ENCODE measurements at regions not wholly inside any gene's neighbourhood (a gene's known extent, or its start where the extent isn't known, plus 50 kb on each side); places are given as distances from the start of the nearest gene placed in this dataset.

- TF ChIP-seq RAD21 (IDR thresholded peaks at IDR 0.05; ENCODE audit: low read depth) (no peak), FOXM1 (IDR thresholded peaks at IDR 0.05; ENCODE audit: borderline replicate concordance, low read depth) (no peak), TAF1 (IDR thresholded peaks at IDR 0.05; ENCODE audit: low read depth) (no peak), ZBTB7A (IDR thresholded peaks at IDR 0.05; ENCODE audit: low read depth) (no peak)
These were observed 255.7 kb downstream of the OMA1 start for GRCh38 chr1:58290685-58291372.

All from Ishikawa (cell line).